ENCODE measurements at regions not wholly inside any gene's neighbourhood (a gene's known extent, or its start where the extent isn't known, plus 50 kb on each side); places are given as distances from the start of the nearest gene placed in this dataset.

- H3K9ac ChIP-seq (ENCODE audit: low read depth in 1 of 2, low read length in 2 of 2), result no peak overlapping the region
Measured at GRCh38 chr5:155735388-155735787, 591.6 kb upstream of the SGCD start.

GRCh38 chr5:155738616-155739015 lies 588.3 kb upstream of the SGCD start:
- WGBS, result 88% methylated on average over 2 of the region's 2 CpGs
- TF ChIP-seq FOXA2 (IDR thresholded peaks at IDR 0.05), result no peak
- no peak for TF ChIP-seq FOXA1 (IDR thresholded peaks at IDR 0.05)
- no peak for TF ChIP-seq HNF4G (IDR thresholded peaks at IDR 0.05)
- no peak for TF ChIP-seq EGR1 (IDR thresholded peaks at IDR 0.05; ENCODE audit: low read depth in 2 of 2)
- TF ChIP-seq ATF3 (IDR thresholded peaks at IDR 0.05), result no peak
- TF ChIP-seq REST (IDR thresholded peaks at IDR 0.05), result no peak
- TF ChIP-seq CTCF (IDR thresholded peaks at IDR 0.05; ENCODE audit: low read depth, low read length, missing input control), result no peak
- TF ChIP-seq RAD21 (IDR thresholded peaks at IDR 0.05), result no peak
- TF ChIP-seq GABPA (IDR thresholded peaks at IDR 0.05 in 1 of 2, conservative IDR thresholded peaks at IDR 0.05 in 1 of 2), result no peak
- TF ChIP-seq SP1 (IDR thresholded peaks at IDR 0.05), result no peak
- no peak for TF ChIP-seq MAX (IDR thresholded peaks at IDR 0.05)
- no peak overlapping the region for H3K27ac ChIP-seq (ENCODE audit: low read depth in 1 of 2, low read length in 2 of 2)
- H3K4me3 ChIP-seq (ENCODE audit: low read depth in 1 of 3, low read length in 3 of 3), result no peak overlapping the region
- no peaks in the 10 kb centered on the region for H3K9me3 ChIP-seq (ENCODE audit: control insufficient read depth in 4 of 4, low read length in 3 of 4)
- H3K9ac ChIP-seq (ENCODE audit: low read depth in 1 of 2, low read length in 2 of 2), result no peak overlapping the region
- H3K27me3 ChIP-seq (ENCODE audit: control insufficient read depth in 4 of 4, insufficient read depth in 4 of 4, low read length in 3 of 4), result no peaks in the 10 kb centered on the region
- no peaks in the 10 kb centered on the region for H3K36me3 ChIP-seq (ENCODE audit: control insufficient read depth in 4 of 4, insufficient read depth in 3 of 4, low read depth in 1 of 4, low read length in 3 of 4)
- no peaks in the 10 kb centered on the region for H3K4me1 ChIP-seq (ENCODE audit: control insufficient read depth in 4 of 4, insufficient read depth in 4 of 4, low read length in 3 of 4)
- DNase-seq (ENCODE audit: low spot score), result no peak

More at GRCh38 chr5:155735388-155735787, 591.6 kb upstream of the SGCD start:
- Histone ChIP-seq H3K27ac (ENCODE audit: low read depth in 1 of 2, low read length in 2 of 2) (no peak overlapping the region), H3K4me3 (ENCODE audit: low read depth in 1 of 3, low read length in 3 of 3) (no peak overlapping the region), H3K9me3 (ENCODE audit: control insufficient read depth in 4 of 4, low read length in 3 of 4) (no peaks in the 10 kb centered on the region), H3K36me3 (ENCODE audit: control insufficient read depth in 4 of 4, insufficient read depth in 3 of 4, low read depth in 1 of 4, low read length in 3 of 4) (no peaks in the 10 kb centered on the region), H3K27me3 (ENCODE audit: control insufficient read depth in 4 of 4, insufficient read depth in 4 of 4, low read length in 3 of 4) (peaks cover 0 to 18% (median 4%) of the 10 kb centered on the region in 4 donors), H3K4me1 (ENCODE audit: control insufficient read depth in 4 of 4, insufficient read depth in 4 of 4, low read length in 3 of 4) (no peaks in the 10 kb centered on the region)
- 35% methylated on average over 2 of the region's 2 CpGs for WGBS
- no peak for DNase-seq (ENCODE audit: low spot score)
- TF ChIP-seq ZBTB33 (IDR thresholded peaks at IDR 0.05) (no peak), FOXA1 (IDR thresholded peaks at IDR 0.05) (no peak), NR2F2 (IDR thresholded peaks at IDR 0.05) (no peak), YY1 (IDR thresholded peaks at IDR 0.05) (no peak), SP1 (IDR thresholded peaks at IDR 0.05) (no peak), CTCF (IDR thresholded peaks at IDR 0.05; ENCODE audit: low read depth, low read length, missing input control) (no peak), HNF4G (IDR thresholded peaks at IDR 0.05) (no peak), EGR1 (IDR thresholded peaks at IDR 0.05; ENCODE audit: low read depth in 2 of 2) (no peak), RXRA (IDR thresholded peaks at IDR 0.05) (no peak), JUND (IDR thresholded peaks at IDR 0.05) (no peak)

All from liver (tissue), 8 donors.